ENCODE measurements at regions not wholly inside any gene's neighbourhood (a gene's known extent, or its start where the extent isn't known, plus 50 kb on each side); places are given as distances from the start of the nearest gene placed in this dataset.
"Not testable (repeated sequence)": the region's sequence is repeated elsewhere in the genome, so short reads cannot be mapped to it uniquely, and the experiment has no call there.

GRCh38 chr3:6394944-6395343 is 466.0 kb upstream of the GRM7 start:
- H3K27ac ChIP-seq, result no peak overlapping the region
- TF ChIP-seq ZFX (IDR thresholded peaks at IDR 0.05) (no peak), CTCF (conservative IDR thresholded peaks at IDR 0.05) (no peak)

GRCh38 chr3:6396631-6397030 is 464.3 kb upstream of the GRM7 start:
- TF ChIP-seq CTCF (conservative IDR thresholded peaks at IDR 0.05) (no peak), ZFX (IDR thresholded peaks at IDR 0.05) (no peak)
- no peak overlapping the region for H3K27ac ChIP-seq

- H3K27ac ChIP-seq, result not testable (repeated sequence)
Measured at GRCh38 chr3:6402666-6403065, 458.2 kb upstream of the GRM7 start.

- not testable (repeated sequence) for H3K27ac ChIP-seq
Measured at GRCh38 chr3:6406923-6407322, 454.0 kb upstream of the GRM7 start.

GRCh38 chr3:6416049-6416661 is 444.8 kb upstream of the GRM7 start:
- H3K27ac ChIP-seq, result no peak overlapping the region
- TF ChIP-seq CTCF (conservative IDR thresholded peaks at IDR 0.05), result no peak
- TF ChIP-seq ZFX (IDR thresholded peaks at IDR 0.05), result no peak

- no peak for TF ChIP-seq CTCF (conservative IDR thresholded peaks at IDR 0.05)
- TF ChIP-seq ZFX (IDR thresholded peaks at IDR 0.05), result no peak
- H3K27ac ChIP-seq, result no peak overlapping the region
Measured at GRCh38 chr3:6417174-6417573, 443.7 kb upstream of the GRM7 start.

- no peak overlapping the region for H3K27ac ChIP-seq
Measured at GRCh38 chr3:6418485-6418884, 442.4 kb upstream of the GRM7 start.

GRCh38 chr3:6421666-6422445 is 439.1 kb upstream of the GRM7 start:
- no peak overlapping the region for H3K27ac ChIP-seq
- TF ChIP-seq CTCF (conservative IDR thresholded peaks at IDR 0.05) (no peak), ZFX (IDR thresholded peaks at IDR 0.05) (no peak)

More at GRCh38 chr3:6418485-6418884, 442.4 kb upstream of the GRM7 start:
- TF ChIP-seq CTCF (conservative IDR thresholded peaks at IDR 0.05) (no peak), ZFX (IDR thresholded peaks at IDR 0.05) (no peak)
